Activated T-cell treated with anti-CD3 and anti-CD28 coated beads, Interleukin-2, amount 50 U/mL, for 72 hours (primary cell): ENCODE measurements at regions not wholly inside any gene's neighbourhood (a gene's known extent, or its start where the extent isn't known, plus 50 kb on each side); places are given as distances from the start of the nearest gene placed in this dataset.

Experiments
- ATAC-seq, 2 donors: fragments of 150-1000 bp; cut with Tn5 transposase; replicated peaks in 1 of 2; 2 replicates each; pipeline ENCODE4 v1.10.0; 2021; ENCODE audit warnings: moderate library complexity in 2 of 2, mild to moderate bottlenecking in 1 of 2
- DNase-seq, 2 donors: peaks; one replicate each; pipeline ENCODE4 v3.0.0; 2021 to 2022; ENCODE audit warnings: mixed read lengths in 1 of 2
- H3K27ac Mint-ChIP-seq: one replicate; pipeline ENCODE4 v1.8.0; 2022; ENCODE audit warnings: mild to moderate bottlenecking, moderate library complexity, mixed read lengths
- H3K27me3 Mint-ChIP-seq: one replicate; pipeline ENCODE4 v1.8.0; 2022; ENCODE audit warnings: low read depth, mixed read lengths
- H3K36me3 Mint-ChIP-seq, 2 donors: one replicate each; pipeline ENCODE4 v1.8.0; 2022; ENCODE audit warnings: mixed read lengths in 2 of 2, mild to moderate bottlenecking in 1 of 2; ENCODE audit not compliant: insufficient read depth in 2 of 2
- H3K4me1 Mint-ChIP-seq: one replicate; pipeline ENCODE4 v1.8.0; 2022; ENCODE audit warnings: low read depth, mixed read lengths
- H3K4me3 Mint-ChIP-seq, 2 donors: one replicate each; pipeline ENCODE4 v1.8.0; 2022; ENCODE audit warnings: mild to moderate bottlenecking in 2 of 2, mixed read lengths in 2 of 2, moderate library complexity in 2 of 2
- H3K9me3 Mint-ChIP-seq, 2 donors: one replicate each; pipeline ENCODE4 v1.8.0; 2022; ENCODE audit warnings: mixed read lengths in 2 of 2

GRCh38 chr3:45277636-45278035 lies 51.5 kb upstream of the TMEM158 start:
- Mint-ChIP-seq H3K4me1 (no peaks in the 10 kb centered on the region), H3K4me3 (no peak overlapping the region), H3K27ac (no peak overlapping the region), H3K36me3 (peaks cover 2 to 8% of the 10 kb centered on the region in 2 donors), H3K27me3 (peaks cover 46% of the 10 kb centered on the region), H3K9me3 (peaks cover 5 to 12% of the 10 kb centered on the region in 2 donors)
- ATAC-seq (no peak), DNase-seq (no peak)

GRCh38 chr3:45280232-45280631 lies 54.1 kb upstream of the TMEM158 start:
- H3K9me3 Mint-ChIP-seq = peaks cover 5 to 12% of the 10 kb centered on the region in 2 donors
- no peak overlapping the region for H3K27ac Mint-ChIP-seq
- DNase-seq (no peak), ATAC-seq (no peak)
- peaks cover 52% of the 10 kb centered on the region for H3K27me3 Mint-ChIP-seq
- no peak overlapping the region for H3K4me3 Mint-ChIP-seq
- H3K4me1 Mint-ChIP-seq = no peaks in the 10 kb centered on the region
- peaks cover 2 to 8% of the 10 kb centered on the region in 2 donors for H3K36me3 Mint-ChIP-seq

GRCh38 chr3:45280971-45281370 lies 54.9 kb upstream of the TMEM158 start:
- H3K27me3 Mint-ChIP-seq = peaks cover 56% of the 10 kb centered on the region
- DNase-seq = no peak
- H3K4me1 Mint-ChIP-seq = no peaks in the 10 kb centered on the region
- no peak overlapping the region for H3K27ac Mint-ChIP-seq
- peaks cover 2 to 8% of the 10 kb centered on the region in 2 donors for H3K36me3 Mint-ChIP-seq
- no peak for ATAC-seq
- no peak overlapping the region for H3K4me3 Mint-ChIP-seq
- H3K9me3 Mint-ChIP-seq = peaks cover 5 to 12% of the 10 kb centered on the region in 2 donors

GRCh38 chr3:45283471-45283870 lies 57.4 kb upstream of the TMEM158 start:
- no peak for DNase-seq
- Mint-ChIP-seq H3K27me3 (peaks cover 62% of the 10 kb centered on the region), H3K4me3 (no peak overlapping the region), H3K27ac (no peak overlapping the region), H3K4me1 (no peaks in the 10 kb centered on the region), H3K36me3 (peaks cover 4 to 9% of the 10 kb centered on the region in 2 donors), H3K9me3 (peaks cover 5 to 8% of the 10 kb centered on the region in 2 donors)
- no peak for ATAC-seq

GRCh38 chr3:45297331-45297730 lies 71.2 kb upstream of the TMEM158 start:
- DNase-seq = no peak
- peaks cover 4 to 7% of the 10 kb centered on the region in 2 donors for H3K9me3 Mint-ChIP-seq
- no peak overlapping the region for H3K27ac Mint-ChIP-seq
- no peak overlapping the region for H3K4me3 Mint-ChIP-seq
- H3K36me3 Mint-ChIP-seq = peaks cover 0 to 3% of the 10 kb centered on the region in 2 donors
- ATAC-seq = no peak
- peaks cover 14% of the 10 kb centered on the region for H3K27me3 Mint-ChIP-seq
- H3K4me1 Mint-ChIP-seq = no peaks in the 10 kb centered on the region

GRCh38 chr3:45302470-45302869 lies 76.4 kb upstream of the TMEM158 start:
- H3K9me3 Mint-ChIP-seq = peaks cover 4 to 7% of the 10 kb centered on the region in 2 donors
- peaks cover 20% of the 10 kb centered on the region for H3K27me3 Mint-ChIP-seq
- DNase-seq (no peak), ATAC-seq (no peak)
- H3K4me3 Mint-ChIP-seq = no peak overlapping the region
- H3K4me1 Mint-ChIP-seq = no peaks in the 10 kb centered on the region
- no peak overlapping the region for H3K27ac Mint-ChIP-seq
- peaks cover 0 to 5% of the 10 kb centered on the region in 2 donors for H3K36me3 Mint-ChIP-seq

GRCh38 chr3:45306406-45307008 lies 80.4 kb upstream of the TMEM158 start:
- H3K4me1 Mint-ChIP-seq = no peaks in the 10 kb centered on the region
- H3K9me3 Mint-ChIP-seq = no peaks in the 10 kb centered on the region
- no peak overlapping the region for H3K4me3 Mint-ChIP-seq
- peaks cover 0 to 3% of the 10 kb centered on the region in 2 donors for H3K36me3 Mint-ChIP-seq
- no peak for ATAC-seq
- DNase-seq = no peak
- no peak overlapping the region for H3K27ac Mint-ChIP-seq
- peaks cover 15% of the 10 kb centered on the region for H3K27me3 Mint-ChIP-seq

GRCh38 chr3:45309876-45310275 lies 78.5 kb upstream of the LARS2 start:
- H3K9me3 Mint-ChIP-seq = no peaks in the 10 kb centered on the region
- H3K36me3 Mint-ChIP-seq = no peaks in the 10 kb centered on the region
- H3K27me3 Mint-ChIP-seq = peaks cover 27% of the 10 kb centered on the region
- no peak for DNase-seq
- H3K27ac Mint-ChIP-seq = no peak overlapping the region
- H3K4me3 Mint-ChIP-seq = no peak overlapping the region
- ATAC-seq = no peak
- H3K4me1 Mint-ChIP-seq = no peaks in the 10 kb centered on the region

GRCh38 chr3:45311327-45311726 lies 77.0 kb upstream of the LARS2 start:
- Mint-ChIP-seq H3K9me3 (no peaks in the 10 kb centered on the region), H3K4me1 (no peaks in the 10 kb centered on the region), H3K36me3 (no peaks in the 10 kb centered on the region), H3K4me3 (no peak overlapping the region), H3K27ac (no peak overlapping the region), H3K27me3 (peaks cover 21% of the 10 kb centered on the region)
- no peak for ATAC-seq
- DNase-seq = no peak

- H3K4me3 Mint-ChIP-seq = no peak overlapping the region
- H3K36me3 Mint-ChIP-seq = no peaks in the 10 kb centered on the region
- H3K27ac Mint-ChIP-seq = no peak overlapping the region
- ATAC-seq = no peak
- no peak for DNase-seq
- H3K4me1 Mint-ChIP-seq = no peaks in the 10 kb centered on the region
- no peaks in the 10 kb centered on the region for H3K9me3 Mint-ChIP-seq
- peaks cover 21% of the 10 kb centered on the region for H3K27me3 Mint-ChIP-seq
Measured at GRCh38 chr3:45311953-45312801, 76.2 kb upstream of the LARS2 start.

GRCh38 chr3:45312836-45313493 lies 75.4 kb upstream of the LARS2 start:
- H3K27me3 Mint-ChIP-seq = peaks cover 21% of the 10 kb centered on the region
- ATAC-seq = no peak
- H3K4me1 Mint-ChIP-seq = no peaks in the 10 kb centered on the region
- no peak overlapping the region for H3K4me3 Mint-ChIP-seq
- no peaks in the 10 kb centered on the region for H3K9me3 Mint-ChIP-seq
- no peak for DNase-seq
- no peak overlapping the region for H3K27ac Mint-ChIP-seq
- H3K36me3 Mint-ChIP-seq = no peaks in the 10 kb centered on the region

GRCh38 chr3:45313743-45314403 lies 74.5 kb upstream of the LARS2 start:
- no peak overlapping the region for H3K27ac Mint-ChIP-seq
- H3K4me3 Mint-ChIP-seq = no peak overlapping the region
- no peaks in the 10 kb centered on the region for H3K9me3 Mint-ChIP-seq
- no peak for ATAC-seq
- no peaks in the 10 kb centered on the region for H3K4me1 Mint-ChIP-seq
- H3K36me3 Mint-ChIP-seq = no peaks in the 10 kb centered on the region
- H3K27me3 Mint-ChIP-seq = peaks cover 21% of the 10 kb centered on the region
- DNase-seq = no peak

- Mint-ChIP-seq H3K27ac (no peak overlapping the region), H3K36me3 (no peaks in the 10 kb centered on the region), H3K27me3 (peaks cover 6% of the 10 kb centered on the region), H3K4me3 (no peak overlapping the region), H3K9me3 (no peaks in the 10 kb centered on the region), H3K4me1 (no peaks in the 10 kb centered on the region)
- ATAC-seq (no peak), DNase-seq (no peak)
Measured at GRCh38 chr3:45317710-45318109, 70.7 kb upstream of the LARS2 start.
